Common myeloid progenitor, CD34-positive (primary cell): ENCODE measurements at regions not wholly inside any gene's neighbourhood (a gene's known extent, or its start where the extent isn't known, plus 50 kb on each side); places are given as distances from the start of the nearest gene placed in this dataset.
"Not testable (repeated sequence)": the region's sequence is repeated elsewhere in the genome, so short reads cannot be mapped to it uniquely, and the experiment has no call there.

Experiments used
- CTCF ChIA-PET: fragments of 350-600 bp; sonication (Branson Sonifier 250); formaldehyde crosslinking; loops from one replicate; lab custom pipeline; 2021; ENCODE audit warnings: antibody characterized with exemption; lab: Charles Lee
- POLR2A ChIA-PET: fragments of 350-600 bp; sonication (Branson Sonifier 250); formaldehyde crosslinking; loops from one replicate; lab custom pipeline; 2021; ENCODE audit warnings: antibody characterized with exemption; lab: Charles Lee
- DNase-seq, 3 donors: peaks; one replicate each; pipeline versions ENCODE4 v3.0.0 to v3.0.0-alpha.2; 2013
- H3K27ac ChIP-seq, 2 experiments: 1 replicate in 1 of 2; 2 replicates in 1 of 2; pipeline ENCODE4 v1.7.0; 2013; ENCODE audit warnings: inconsistent platforms in 2 of 2, low read length in 2 of 2, mild to moderate bottlenecking in 2 of 2, low read depth in 1 of 2, moderate library complexity in 1 of 2; ENCODE audit not compliant: severe bottlenecking in 2 of 2, insufficient read depth in 1 of 2, poor library complexity in 1 of 2
- H3K27me3 ChIP-seq, 5 experiments: replicated peaks in 2 of 5; 1 replicate in 3 of 5; 2 replicates in 2 of 5; pipeline versions ENCODE4 v1.6.1 to v1.7.0; 2013; ENCODE audit warnings: low read length in 4 of 5, mild to moderate bottlenecking in 2 of 5, moderate library complexity in 2 of 5, inconsistent platforms in 1 of 5; ENCODE audit not compliant: insufficient read depth in 5 of 5, control insufficient read depth in 4 of 5
- H3K36me3 ChIP-seq, 4 experiments: 1 replicate in 2 of 4; 2 replicates in 2 of 4; pipeline versions ENCODE4 v1.6.1 to v1.7.0; 2013; ENCODE audit warnings: low read length in 3 of 4, control low read depth in 1 of 4, mild to moderate bottlenecking in 1 of 4; ENCODE audit not compliant: control insufficient read depth in 4 of 4, insufficient read depth in 4 of 4
- H3K4me1 ChIP-seq, 4 experiments: 1 replicate in 3 of 4; 2 replicates in 1 of 4; pipeline versions ENCODE4 v1.6.1 to v1.7.1; 2013; ENCODE audit warnings: low read length in 3 of 4, mild to moderate bottlenecking in 3 of 4, control low read depth in 1 of 4, inconsistent platforms in 1 of 4, moderate library complexity in 1 of 4; ENCODE audit not compliant: control insufficient read depth in 4 of 4, insufficient read depth in 4 of 4; ENCODE audit errors: control extremely low read depth in 1 of 4
- H3K4me3 ChIP-seq, 7 experiments: 1 replicate in 4 of 7; 2 replicates in 3 of 7; pipeline versions ENCODE4 v1.5.1 to v1.7.0; 2013; ENCODE audit warnings: mild to moderate bottlenecking in 7 of 7, low read length in 6 of 7, moderate library complexity in 6 of 7, inconsistent platforms in 2 of 7, low read depth in 2 of 7, control low read depth in 1 of 7; ENCODE audit not compliant: insufficient read depth in 4 of 7, control insufficient read depth in 1 of 7; ENCODE audit errors: extremely low read depth in 1 of 7
- H3K9me3 ChIP-seq, 5 experiments: 1 replicate in 4 of 5; 2 replicates in 1 of 5; pipeline versions ENCODE4 v1.6.1 to v1.7.1; 2013; ENCODE audit warnings: low read length in 4 of 5, mild to moderate bottlenecking in 2 of 5, inconsistent platforms in 1 of 5, low read depth in 1 of 5, moderate library complexity in 1 of 5; ENCODE audit not compliant: control insufficient read depth in 4 of 5, insufficient read depth in 2 of 5; ENCODE audit errors: control extremely low read depth in 1 of 5
- WGBS: methylation state at CpG from one replicate; pipeline ENCODE4 v1.1.5; 2013; ENCODE audit not compliant: insufficient coverage; 5-methylcytosine and 5-hydroxymethylcytosine counted together

DNA sequence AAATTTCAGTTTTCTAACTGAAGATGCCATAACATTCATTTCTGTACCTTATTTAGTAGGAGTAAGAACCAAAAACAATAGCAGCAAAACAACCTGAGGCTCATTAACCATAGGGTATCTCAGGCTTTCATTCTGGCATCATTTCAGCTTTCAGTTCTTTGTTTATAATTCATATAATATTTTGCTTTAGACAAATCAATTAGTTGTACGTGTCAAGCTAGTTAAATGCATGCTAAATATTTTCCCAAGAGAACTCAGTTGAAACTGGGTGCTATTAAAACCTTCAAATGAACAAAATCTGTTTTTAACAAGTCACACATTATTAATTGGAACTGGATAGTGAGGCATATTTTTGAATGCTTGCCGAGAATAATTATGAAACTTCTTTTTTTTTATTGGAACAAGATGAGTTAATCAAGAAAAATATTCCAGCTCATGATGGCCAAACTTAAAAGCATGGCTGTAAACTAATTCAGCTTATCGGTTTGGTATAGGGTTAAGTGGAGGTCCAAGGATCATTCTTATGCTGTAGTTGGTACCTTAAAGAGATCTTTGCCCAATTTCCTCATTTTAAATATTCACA is 442.7 kb downstream of the BTG1 start:
- peaks cover 0 to 3% (median 0%) of the 10 kb centered on the region in 5 experiments for H3K9me3 ChIP-seq
- no peak for DNase-seq
- POLR2A ChIA-PET, result no interaction called here
- peaks cover 0 to 6% (median 0%) of the 10 kb centered on the region in 4 experiments for H3K4me1 ChIP-seq
- no CpG with 5 or more reads among the region's 3 CpGs for WGBS
- CTCF ChIA-PET, result interaction anchor here (1.0 kb wide), 1 partner anchor 126 kb away, joined by 4 read pairs; no protein-coding TSS in a partner anchor
- no peak overlapping the region for H3K27ac ChIP-seq
- no peaks in the 10 kb centered on the region for H3K27me3 ChIP-seq
- H3K4me3 ChIP-seq, result no peak overlapping the region
- H3K36me3 ChIP-seq, result no peaks in the 10 kb centered on the region

GRCh38 chr12:91695964-91696363 is 449.7 kb downstream of the BTG1 start:
- no peak for DNase-seq
- POLR2A ChIA-PET, result no interaction called here
- Histone ChIP-seq H3K9me3 (peaks cover 0 to 3% (median 0%) of the 10 kb centered on the region in 5 experiments), H3K27ac (no peak overlapping the region), H3K4me1 (peaks cover 0 to 2% (median 0%) of the 10 kb centered on the region in 4 experiments), H3K36me3 (no peaks in the 10 kb centered on the region), H3K27me3 (no peaks in the 10 kb centered on the region), H3K4me3 (no peak overlapping the region)
- WGBS, result 100% methylated on average over 1 of the region's 1 CpG
- CTCF ChIA-PET, result no interaction called here

DNA sequence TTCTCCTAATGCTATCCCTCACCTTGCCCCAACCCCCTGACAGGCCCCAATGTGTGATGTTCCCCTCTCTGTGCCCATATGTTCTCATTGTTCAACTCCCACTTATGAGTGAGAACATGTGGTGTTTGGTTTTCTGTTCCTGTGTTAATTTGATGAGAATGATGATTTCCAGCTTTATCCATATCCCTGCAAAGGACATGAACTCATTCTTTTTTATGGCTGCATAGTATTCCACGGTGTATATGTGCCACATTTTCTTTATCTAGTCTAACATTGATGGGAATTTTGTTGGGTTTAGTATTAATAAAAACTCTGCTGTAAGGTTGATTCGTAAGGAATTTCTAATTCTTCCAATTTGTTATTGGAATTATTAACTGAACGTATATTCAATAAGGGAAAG is 450.2 kb downstream of the BTG1 start:
- H3K9me3 ChIP-seq, POLR2A ChIA-PET, H3K4me3 ChIP-seq, CTCF ChIA-PET, H3K36me3 ChIP-seq, H3K4me1 ChIP-seq, H3K27me3 ChIP-seq, DNase-seq, H3K27ac ChIP-seq: not testable (repeated sequence)
- WGBS, result no CpG with 5 or more reads among the region's 3 CpGs

DNA sequence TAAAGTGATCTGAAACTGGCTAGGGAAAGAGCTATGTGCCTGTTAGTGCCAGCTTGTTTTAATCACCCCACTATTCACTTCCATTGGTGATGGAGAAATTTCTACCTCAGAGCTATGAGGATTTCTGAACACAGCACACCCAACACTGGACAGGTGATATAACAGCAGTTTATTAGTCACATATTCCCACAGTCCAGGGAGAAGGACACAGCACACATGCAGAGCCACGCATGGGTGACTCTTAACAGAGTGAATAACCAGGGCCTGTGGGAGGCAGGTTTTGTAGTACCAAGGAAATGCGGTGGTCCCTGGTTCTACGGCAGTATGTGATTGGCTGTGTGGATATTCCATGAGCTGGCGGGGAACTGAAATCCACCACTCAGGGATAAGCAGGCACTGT is 455.1 kb downstream of the BTG1 start:
- Histone ChIP-seq H3K9me3 (no peaks in the 10 kb centered on the region), H3K27me3 (no peaks in the 10 kb centered on the region), H3K4me3 (no peak overlapping the region), H3K36me3 (no peaks in the 10 kb centered on the region), H3K27ac (no peak overlapping the region), H3K4me1 (peaks cover 11 to 16% (median 15%) of the 10 kb centered on the region in 4 experiments)
- POLR2A ChIA-PET, result no interaction called here
- 93% methylated on average over 3 of the region's 4 CpGs for WGBS
- DNase-seq, result no peak
- CTCF ChIA-PET, result no interaction called here

GRCh38 chr12:91687052-91688017 is 458.3 kb downstream of the BTG1 start:
- DNase-seq, result peak; percentile 8 to 87 (median 72)
- Histone ChIP-seq H3K4me1 (peaks cover 11 to 16% (median 15%) of the 10 kb centered on the region in 4 experiments), H3K27me3 (no peaks in the 10 kb centered on the region), H3K27ac (no peak overlapping the region), H3K4me3 (peak overlapping the region in 1 of 7 experiments; percentile 29), H3K9me3 (no peaks in the 10 kb centered on the region), H3K36me3 (no peaks in the 10 kb centered on the region)
- ChIA-PET POLR2A (no interaction called here), CTCF (no interaction called here)
- WGBS, result 0% methylated on average over 2 of the region's 3 CpGs

- ChIA-PET CTCF (no interaction called here), POLR2A (no interaction called here)
- peak in 2 of 3 donors; percentile 16 to 71 for DNase-seq
- Histone ChIP-seq H3K9me3 (no peaks in the 10 kb centered on the region), H3K27ac (no peak overlapping the region), H3K4me1 (peaks cover 11 to 16% (median 15%) of the 10 kb centered on the region in 4 experiments), H3K27me3 (no peaks in the 10 kb centered on the region), H3K4me3 (no peak overlapping the region), H3K36me3 (no peaks in the 10 kb centered on the region)
- no CpG with 5 or more reads among the region's 2 CpGs for WGBS
Measured at GRCh38 chr12:91685917-91686316, 459.7 kb downstream of the BTG1 start.

DNA sequence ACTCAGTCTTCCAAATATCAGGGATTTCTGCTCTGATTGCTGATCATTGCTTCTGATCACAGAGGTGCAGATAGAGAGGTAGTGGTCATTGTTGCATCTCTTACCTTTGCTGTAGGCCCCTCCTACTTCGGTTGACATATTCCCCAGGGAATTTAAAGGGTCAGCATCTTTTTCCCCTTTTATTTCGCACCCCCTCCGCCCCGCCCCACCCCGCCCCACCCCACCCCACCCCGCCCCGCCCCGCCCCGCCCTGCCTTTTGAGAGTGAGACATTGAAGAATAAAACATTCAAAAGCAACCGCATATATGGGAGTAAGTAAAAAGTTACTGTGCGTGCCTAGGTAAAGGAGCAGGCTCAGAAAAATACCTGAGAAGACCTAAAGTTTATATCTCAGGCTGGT is 463.9 kb downstream of the BTG1 start:
- DNase-seq, result no peak
- H3K36me3 ChIP-seq, result no peaks in the 10 kb centered on the region
- no peaks in the 10 kb centered on the region for H3K9me3 ChIP-seq
- no peak overlapping the region for H3K4me3 ChIP-seq
- CTCF ChIA-PET, result no interaction called here
- WGBS, result no CpG with 5 or more reads among the region's 11 CpGs
- no peaks in the 10 kb centered on the region for H3K27me3 ChIP-seq
- POLR2A ChIA-PET, result no interaction called here
- H3K27ac ChIP-seq, result no peak overlapping the region
- peaks cover 0 to under 1% (median 0%) of the 10 kb centered on the region in 4 experiments for H3K4me1 ChIP-seq
